H9 (cell line): ENCODE measurements at regions not wholly inside any gene's neighbourhood (a gene's known extent, or its start where the extent isn't known, plus 50 kb on each side); places are given as distances from the start of the nearest gene placed in this dataset.

ENCODE experiments used
- DNase-seq: peaks from one replicate; pipeline ENCODE4 v3.0.0-alpha.2; 2017
- H2AFZ ChIP-seq: one replicate; pipeline ENCODE4 v1.6.1; 2013; ENCODE audit warnings: mild to moderate bottlenecking, low read length, control low read depth, moderate library complexity
- H2AK5ac ChIP-seq: 2 replicates; pipeline ENCODE4 v1.6.1; 2013; ENCODE audit warnings: low read length, control low read depth, mixed read lengths; ENCODE audit not compliant: insufficient read length
- H2BK120ac ChIP-seq: one replicate; pipeline ENCODE4 v1.6.1; 2013; ENCODE audit warnings: low read depth, mild to moderate bottlenecking, low read length, control low read depth, inconsistent platforms; ENCODE audit not compliant: poor library complexity, severe bottlenecking
- H2BK12ac ChIP-seq: 2 replicates; pipeline ENCODE4 v1.6.1; 2013; ENCODE audit warnings: low read length, control low read depth, mixed read lengths, low read depth; ENCODE audit not compliant: insufficient read length
- H2BK15ac ChIP-seq: 2 replicates; pipeline ENCODE4 v1.6.1; 2013; ENCODE audit warnings: low read depth, low read length, control low read depth
- H2BK20ac ChIP-seq: one replicate; pipeline ENCODE4 v1.6.1; 2013; ENCODE audit warnings: low read depth, mild to moderate bottlenecking, low read length, control low read depth, inconsistent platforms; ENCODE audit not compliant: poor library complexity, severe bottlenecking
- H2BK5ac ChIP-seq: 2 replicates; pipeline ENCODE4 v1.6.1; 2013; ENCODE audit warnings: low read length, control low read depth, mixed read lengths; ENCODE audit not compliant: insufficient read length
- H3K14ac ChIP-seq: 2 replicates; pipeline ENCODE4 v1.6.1; 2013; ENCODE audit warnings: low read length, control low read depth; ENCODE audit not compliant: insufficient read depth
- H3K18ac ChIP-seq: 2 replicates; pipeline ENCODE4 v1.6.1; 2013; ENCODE audit warnings: low read depth, mild to moderate bottlenecking, mixed read lengths, low read length, control low read depth; ENCODE audit not compliant: insufficient read length
- H3K23ac ChIP-seq: 2 replicates; pipeline ENCODE4 v1.6.1; 2013; ENCODE audit warnings: low read length, control low read depth, mixed read lengths, low read depth; ENCODE audit not compliant: insufficient read length
- H3K23me2 ChIP-seq: 2 replicates; pipeline ENCODE4 v1.6.1; 2013; ENCODE audit warnings: low read depth, mild to moderate bottlenecking, mixed read lengths, low read length, control low read depth; ENCODE audit not compliant: insufficient read length, poor library complexity, severe bottlenecking
- H3K27ac ChIP-seq: 2 replicates; pipeline ENCODE4 v1.5.1; 2013; ENCODE audit warnings: low read length, control low read depth, mixed read lengths, low read depth; ENCODE audit not compliant: insufficient read length
- H3K27me3 ChIP-seq: 2 replicates; pipeline ENCODE4 v1.6.1; 2013; ENCODE audit warnings: low read length, control low read depth, inconsistent platforms; ENCODE audit not compliant: insufficient read depth
- H3K4ac ChIP-seq: 2 replicates; pipeline ENCODE4 v1.6.1; 2013; ENCODE audit warnings: low read depth, mild to moderate bottlenecking, control low read depth, inconsistent platforms, low read length, moderate library complexity
- H3K4me1 ChIP-seq: 2 replicates; pipeline ENCODE4 v1.6.1; 2013; ENCODE audit warnings: low read length, control low read depth, inconsistent platforms; ENCODE audit not compliant: insufficient read depth
- H3K4me2 ChIP-seq: 2 replicates; pipeline ENCODE4 v1.6.1; 2013; ENCODE audit warnings: low read length, control low read depth, mixed read lengths; ENCODE audit not compliant: insufficient read length, insufficient read depth
- H3K56ac ChIP-seq: 2 replicates; pipeline ENCODE4 v1.6.1; 2013; ENCODE audit warnings: low read depth, mild to moderate bottlenecking, mixed read lengths, low read length, control low read depth; ENCODE audit not compliant: insufficient read length
- H3K79me1 ChIP-seq: 2 replicates; pipeline ENCODE4 v1.6.1; 2013; ENCODE audit warnings: low read depth, mild to moderate bottlenecking, moderate library complexity, low read length, control low read depth, inconsistent platforms; ENCODE audit not compliant: insufficient read depth, poor library complexity, severe bottlenecking
- H3K79me2 ChIP-seq: 2 replicates; pipeline ENCODE4 v1.6.1; 2013; ENCODE audit warnings: low read length, control low read depth, inconsistent platforms; ENCODE audit not compliant: insufficient read depth
- H3K9ac ChIP-seq: 2 replicates; pipeline ENCODE4 v1.6.1; 2013; ENCODE audit warnings: low read length, control low read depth, mixed read lengths; ENCODE audit not compliant: insufficient read length; ENCODE audit errors: extremely low read depth
- H3K9me3 ChIP-seq: one replicate; pipeline ENCODE4 v1.6.1; 2013; ENCODE audit warnings: low read depth, low read length, inconsistent platforms; ENCODE audit not compliant: control insufficient read depth
- H3T11ph ChIP-seq: one replicate; pipeline ENCODE4 v1.6.1; 2013; ENCODE audit warnings: mild to moderate bottlenecking, low read length, control low read depth, inconsistent platforms
- H4K20me1 ChIP-seq: one replicate; pipeline ENCODE4 v1.6.1; 2013; ENCODE audit not compliant: control insufficient read depth, insufficient read length, insufficient read depth
- H4K5ac ChIP-seq: 2 replicates; pipeline ENCODE4 v1.6.1; 2013; ENCODE audit warnings: low read depth, mild to moderate bottlenecking, mixed read lengths, low read length, control low read depth; ENCODE audit not compliant: insufficient read length
- H4K8ac ChIP-seq: replicated peaks from 2 replicates; pipeline ENCODE4 v1.6.1; 2013; ENCODE audit warnings: low read length, control low read depth, mixed read lengths, low read depth; ENCODE audit not compliant: insufficient read length
- H4K91ac ChIP-seq: 2 replicates; pipeline ENCODE4 v1.6.1; 2013; ENCODE audit warnings: low read depth, mild to moderate bottlenecking, moderate library complexity, mixed read lengths, low read length, control low read depth; ENCODE audit not compliant: insufficient read length
- H3K27ac Mint-ChIP-seq, 3 experiments: 2 replicates in 2 of 3; 3 replicates in 1 of 3; pipeline ENCODE4 v1.8.0; 2020 to 2021; ENCODE audit warnings: mixed read lengths in 3 of 3, mild to moderate bottlenecking in 1 of 3, moderate library complexity in 1 of 3
- H3K27me3 Mint-ChIP-seq: 2 replicates; pipeline ENCODE4 v1.8.0; 2021; ENCODE audit warnings: low read depth, mild to moderate bottlenecking, moderate library complexity, mixed read lengths
- H3K36me3 Mint-ChIP-seq, 3 experiments: 2 replicates in 2 of 3; 3 replicates in 1 of 3; pipeline ENCODE4 v1.8.0; 2020 to 2021; ENCODE audit warnings: low read depth in 3 of 3, mixed read lengths in 3 of 3; ENCODE audit not compliant: insufficient read depth in 1 of 3
- H3K4me1 Mint-ChIP-seq, 2 experiments: 2 replicates each; pipeline ENCODE4 v1.8.0; 2020; ENCODE audit warnings: mixed read lengths in 2 of 2
- H3K4me3 Mint-ChIP-seq, 2 experiments: 2 replicates in 1 of 2; 3 replicates in 1 of 2; pipeline ENCODE4 v1.8.0; 2020 to 2021; ENCODE audit warnings: mild to moderate bottlenecking in 2 of 2, mixed read lengths in 2 of 2, moderate library complexity in 1 of 2
- H3K9me3 Mint-ChIP-seq, 2 experiments: 2 replicates in 1 of 2; 3 replicates in 1 of 2; pipeline ENCODE4 v1.8.0; 2020; ENCODE audit warnings: mild to moderate bottlenecking in 2 of 2, mixed read lengths in 2 of 2, moderate library complexity in 1 of 2
- CTCF ChIP-seq: fragments of 200-600 bp; sonication (generic); conservative IDR thresholded peaks from 3 replicates; pipeline ENCODE4 v1.8.0; 2021; ENCODE audit warnings: antibody characterized with exemption, mild to moderate bottlenecking
- WGBS: extraction: QIAGEN DNeasy Blood & Tissue Kit; methylation state at CpG from one replicate; pipeline ENCODE4 v1.1.7; 2013; ENCODE audit warnings: missing lambda C conversion rate, low lambda C conversion rate, mixed read lengths; ENCODE audit not compliant: insufficient read length; ENCODE audit errors: extremely low coverage; 5-methylcytosine and 5-hydroxymethylcytosine counted together

- WGBS: no CpG with 5 or more reads among the region's 2 CpGs
- no peak overlapping the region for H3K4ac ChIP-seq
- no peak overlapping the region for H2BK5ac ChIP-seq
- H4K5ac ChIP-seq: no peak overlapping the region
- no peak overlapping the region for H3K4me2 ChIP-seq
- Mint-ChIP-seq H3K4me3 (no peak overlapping the region), H3K27me3 (no peaks in the 10 kb centered on the region; the same call in 1 of the 2 replicates), H3K9me3 (peaks cover 0 to 4% of the 10 kb centered on the region in 2 experiments; a peak in 2 of 5 replicates), H3K4me1 (no peaks in the 10 kb centered on the region), H3K27ac (no peak overlapping the region), H3K36me3 (peaks cover 0 to 2% (median 0%) of the 10 kb centered on the region in 3 experiments; a peak in 1 of 7 replicates)
- H2BK15ac ChIP-seq: no peak overlapping the region
- H4K8ac ChIP-seq: no peak overlapping the region
- no peaks in the 10 kb centered on the region for H3K23me2 ChIP-seq
- H3K79me1 ChIP-seq: no peaks in the 10 kb centered on the region
- no peak overlapping the region for H3T11ph ChIP-seq
- H2BK20ac ChIP-seq: no peak overlapping the region
- no peak for DNase-seq
- H2AK5ac ChIP-seq: no peak overlapping the region
- H3K9ac ChIP-seq: no peak overlapping the region
- TF ChIP-seq CTCF: no peak
- no peak overlapping the region for H3K14ac ChIP-seq
- H3K27me3 ChIP-seq: no peaks in the 10 kb centered on the region
- H3K23ac ChIP-seq: no peak overlapping the region
- no peaks in the 10 kb centered on the region for H3K4me1 ChIP-seq
- no peak overlapping the region for H2BK120ac ChIP-seq
- H3K56ac ChIP-seq: no peak overlapping the region
- H2BK12ac ChIP-seq: no peak overlapping the region
- no peak overlapping the region for H3K18ac ChIP-seq
- H2AFZ ChIP-seq: no peak overlapping the region
- no peaks in the 10 kb centered on the region for H3K9me3 ChIP-seq
- H4K20me1 ChIP-seq: no peaks in the 10 kb centered on the region
- no peak overlapping the region for H3K27ac ChIP-seq
- H4K91ac ChIP-seq: no peak overlapping the region
- no peaks in the 10 kb centered on the region for H3K79me2 ChIP-seq
Measured at GRCh38 chr5:74118071-74118470, 492.1 kb downstream of the ARHGEF28 start.
